Medulla oblongata (tissue), 1 donor: ENCODE measurements at regions not wholly inside any gene's neighbourhood (a gene's known extent, or its start where the extent isn't known, plus 50 kb on each side); places are given as distances from the start of the nearest gene placed in this dataset.

Source experiments
- DNase-seq: peaks from one replicate; pipeline ENCODE4 v3.0.0-alpha.2; 2015; ENCODE audit errors: extremely low spot score

GRCh38 chr7:53518319-53518718 lies 482.9 kb downstream of the POM121L12 start:
- no peak for DNase-seq

DNA sequence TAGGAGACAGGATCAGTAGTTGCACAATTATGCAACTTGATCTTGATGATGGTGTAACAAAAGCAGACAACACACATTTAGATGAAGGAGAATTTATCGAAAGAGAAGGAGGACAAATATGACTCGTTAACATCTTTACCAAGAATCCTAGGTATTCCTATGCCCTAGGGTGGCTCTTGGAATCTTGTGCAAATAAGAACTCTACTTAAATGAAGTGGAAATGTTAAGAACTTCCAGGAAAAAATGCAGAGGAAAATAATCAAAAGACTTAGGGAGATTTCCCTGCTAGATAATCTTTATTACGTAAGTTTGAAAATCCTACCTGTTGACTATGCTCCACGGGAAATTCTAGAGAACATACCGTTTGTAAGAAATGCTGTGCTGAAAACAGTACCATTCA lies 485.4 kb downstream of the POM121L12 start:
- DNase-seq = no peak

DNA sequence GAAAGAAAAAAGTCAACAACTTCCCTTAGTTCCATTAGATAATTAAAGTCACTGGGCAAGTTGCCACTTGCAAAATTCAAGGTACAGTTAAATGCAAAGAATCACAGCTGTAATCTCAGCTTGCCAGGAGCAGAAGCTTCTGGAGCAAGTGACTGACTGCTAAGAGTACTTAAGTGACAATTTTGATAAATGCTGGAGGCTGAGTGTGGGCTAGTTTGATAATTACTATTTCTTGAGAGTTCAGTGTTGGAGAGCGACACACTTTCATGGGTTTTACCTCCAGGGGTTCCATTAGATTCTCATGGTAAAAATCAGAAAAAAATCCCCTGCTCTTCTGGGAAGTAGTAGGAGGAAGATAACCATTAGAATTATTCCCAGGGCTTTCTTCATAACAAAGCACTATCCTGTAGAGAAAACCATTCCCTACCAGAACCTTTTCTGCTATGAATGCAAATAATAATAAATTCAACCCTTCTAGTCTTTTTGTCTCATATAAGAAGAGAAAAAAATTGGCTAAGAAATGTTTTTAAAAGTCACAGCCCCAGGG lies 486.3 kb downstream of the POM121L12 start:
- DNase-seq = no peak

- DNase-seq = no peak
These were observed 504.1 kb downstream of the POM121L12 start for GRCh38 chr7:53539558-53539957.

DNA sequence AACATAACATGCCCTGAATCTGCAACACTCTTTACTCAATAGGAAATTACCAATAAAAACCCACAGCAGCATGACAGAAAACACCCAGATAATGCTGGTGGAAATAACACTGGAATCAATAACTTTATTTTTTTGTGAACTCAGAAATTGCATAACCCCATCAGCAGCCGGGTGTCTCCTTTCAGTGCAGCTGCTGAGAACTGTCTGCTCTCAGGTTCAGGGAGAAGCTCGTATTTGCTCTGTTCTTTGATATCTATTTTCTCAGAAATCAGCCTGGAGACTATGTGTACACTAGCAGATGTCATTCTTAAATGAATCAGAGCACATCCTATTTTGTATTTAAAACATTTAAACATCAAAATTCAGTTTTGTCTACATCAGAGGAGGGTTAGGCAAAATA lies 506.0 kb downstream of the POM121L12 start:
- no peak for DNase-seq

DNA sequence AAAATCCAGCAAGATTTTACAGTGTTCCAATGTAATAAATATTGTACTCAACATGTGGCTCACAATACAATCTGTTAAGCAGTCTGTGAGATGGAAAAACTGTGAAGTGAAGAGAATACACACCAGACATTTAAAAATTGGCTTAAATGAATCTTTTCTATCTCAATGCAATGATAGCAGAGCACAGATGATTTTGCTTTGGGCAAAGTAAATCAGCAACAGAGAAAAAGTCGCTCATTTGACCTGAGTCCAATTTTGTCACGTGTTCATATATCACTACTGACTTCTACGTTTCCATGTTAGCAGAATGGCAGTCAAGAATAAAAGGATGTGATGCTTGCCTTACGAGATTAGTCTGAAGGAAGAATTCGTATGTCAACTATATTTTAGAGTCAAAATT lies 506.7 kb downstream of the POM121L12 start:
- no peak for DNase-seq
